ENCODE measurements at regions not wholly inside any gene's neighbourhood (a gene's known extent, or its start where the extent isn't known, plus 50 kb on each side); places are given as distances from the start of the nearest gene placed in this dataset.

GRCh38 chr17:17416400-17417360 lies 60.1 kb upstream of the MED9 start (continued):
- 0 out of 2 replicates have a peak, but pooled peaks have one; percentile 64 for TF ChIP-seq ZNF761 (CRISPR knock-in tag; conservative IDR thresholded peaks at IDR 0.05)
- no peak for TF ChIP-seq SNAPC4 (CRISPR knock-in tag; IDR thresholded peaks at IDR 0.05)
- no peak for TF ChIP-seq ZC3H4 (CRISPR knock-in tag; IDR thresholded peaks at IDR 0.05; ENCODE audit: borderline replicate concordance)
- TF ChIP-seq, protein P1, sequence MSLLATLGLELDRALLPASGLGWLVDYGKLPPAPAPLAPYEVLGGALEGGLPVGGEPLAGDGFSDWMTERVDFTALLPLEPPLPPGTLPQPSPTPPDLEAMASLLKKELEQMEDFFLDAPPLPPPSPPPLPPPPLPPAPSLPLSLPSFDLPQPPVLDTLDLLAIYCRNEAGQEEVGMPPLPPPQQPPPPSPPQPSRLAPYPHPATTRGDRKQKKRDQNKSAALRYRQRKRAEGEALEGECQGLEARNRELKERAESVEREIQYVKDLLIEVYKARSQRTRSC (CRISPR knock-in tag; IDR thresholded peaks at IDR 0.05; ENCODE audit: low read depth), result 0 out of 2 replicates have a peak, but pooled peaks have one; percentile 38
- no peak for TF ChIP-seq POGZ (CRISPR knock-in tag; IDR thresholded peaks at IDR 0.05)
- TF ChIP-seq, protein P2, sequence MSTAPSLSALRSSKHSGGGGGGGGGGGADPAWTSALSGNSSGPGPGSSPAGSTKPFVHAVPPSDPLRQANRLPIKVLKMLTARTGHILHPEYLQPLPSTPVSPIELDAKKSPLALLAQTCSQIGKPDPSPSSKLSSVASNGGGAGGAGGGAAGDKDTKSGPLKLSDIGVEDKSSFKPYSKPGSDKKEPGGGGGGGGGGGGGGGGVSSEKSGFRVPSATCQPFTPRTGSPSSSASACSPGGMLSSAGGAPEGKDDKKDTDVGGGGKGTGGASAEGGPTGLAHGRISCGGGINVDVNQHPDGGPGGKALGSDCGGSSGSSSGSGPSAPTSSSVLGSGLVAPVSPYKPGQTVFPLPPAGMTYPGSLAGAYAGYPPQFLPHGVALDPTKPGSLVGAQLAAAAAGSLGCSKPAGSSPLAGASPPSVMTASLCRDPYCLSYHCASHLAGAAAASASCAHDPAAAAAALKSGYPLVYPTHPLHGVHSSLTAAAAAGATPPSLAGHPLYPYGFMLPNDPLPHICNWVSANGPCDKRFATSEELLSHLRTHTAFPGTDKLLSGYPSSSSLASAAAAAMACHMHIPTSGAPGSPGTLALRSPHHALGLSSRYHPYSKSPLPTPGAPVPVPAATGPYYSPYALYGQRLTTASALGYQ (CRISPR knock-in tag; IDR thresholded peaks at IDR 0.05), result 0 out of 2 replicates have a peak, but pooled peaks have one; percentile 31
- TF ChIP-seq MXI1 (IDR thresholded peaks at IDR 0.05; ENCODE audit: borderline replicate concordance, low read depth, low read length), result peak; percentile 64; the same call in 1 of the 3 replicates
- peak; percentile 59 for TF ChIP-seq ZNF691 (CRISPR knock-in tag; IDR thresholded peaks at IDR 0.05; ENCODE audit: borderline replicate concordance, low read depth)
- no peak for TF ChIP-seq HOXA9 (CRISPR knock-in tag; IDR thresholded peaks at IDR 0.05; ENCODE audit: borderline replicate concordance)
- TF ChIP-seq, protein P3, sequence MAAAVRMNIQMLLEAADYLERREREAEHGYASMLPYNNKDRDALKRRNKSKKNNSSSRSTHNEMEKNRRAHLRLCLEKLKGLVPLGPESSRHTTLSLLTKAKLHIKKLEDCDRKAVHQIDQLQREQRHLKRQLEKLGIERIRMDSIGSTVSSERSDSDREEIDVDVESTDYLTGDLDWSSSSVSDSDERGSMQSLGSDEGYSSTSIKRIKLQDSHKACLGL (CRISPR knock-in tag; IDR thresholded peaks at IDR 0.05), result no peak
- TF ChIP-seq, protein P4, sequence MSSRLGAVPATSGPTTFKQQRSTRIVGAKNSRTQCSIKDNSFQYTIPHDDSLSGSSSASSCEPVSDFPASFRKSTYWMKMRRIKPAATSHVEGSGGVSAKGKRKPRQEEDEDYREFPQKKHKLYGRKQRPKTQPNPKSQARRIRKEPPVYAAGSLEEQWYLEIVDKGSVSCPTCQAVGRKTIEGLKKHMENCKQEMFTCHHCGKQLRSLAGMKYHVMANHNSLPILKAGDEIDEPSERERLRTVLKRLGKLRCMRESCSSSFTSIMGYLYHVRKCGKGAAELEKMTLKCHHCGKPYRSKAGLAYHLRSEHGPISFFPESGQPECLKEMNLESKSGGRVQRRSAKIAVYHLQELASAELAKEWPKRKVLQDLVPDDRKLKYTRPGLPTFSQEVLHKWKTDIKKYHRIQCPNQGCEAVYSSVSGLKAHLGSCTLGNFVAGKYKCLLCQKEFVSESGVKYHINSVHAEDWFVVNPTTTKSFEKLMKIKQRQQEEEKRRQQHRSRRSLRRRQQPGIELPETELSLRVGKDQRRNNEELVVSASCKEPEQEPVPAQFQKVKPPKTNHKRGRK (CRISPR knock-in tag; IDR thresholded peaks at IDR 0.05), result no peak
- no peak for TF ChIP-seq ZSCAN30 (CRISPR knock-in tag; IDR thresholded peaks at IDR 0.05)
- no peak for TF ChIP-seq ZNF263 (CRISPR knock-in tag; IDR thresholded peaks at IDR 0.05)
- TF ChIP-seq KAT8 (CRISPR knock-in tag; IDR thresholded peaks at IDR 0.05), result no peak; the same call in none of the 2 replicates
- peak; percentile 25; the same call in 1 of the 2 replicates for TF ChIP-seq MIER2 (CRISPR knock-in tag; IDR thresholded peaks at IDR 0.05)
- TF ChIP-seq SMYD3 (CRISPR knock-in tag; IDR thresholded peaks at IDR 0.05), result no peak
- TF ChIP-seq ZNF292 (CRISPR knock-in tag; IDR thresholded peaks at IDR 0.05; ENCODE audit: borderline replicate concordance, low read depth), result 0 out of 2 replicates have a peak, but pooled peaks have one; percentile 32
